Activated CD8-positive, alpha-beta memory T cell treated with anti-CD3 and anti-CD28 coated beads, Interleukin-2, amount 50 U/mL, for 24 hours (primary cell): ENCODE measurements at regions not wholly inside any gene's neighbourhood (a gene's known extent, or its start where the extent isn't known, plus 50 kb on each side); places are given as distances from the start of the nearest gene placed in this dataset.
"Not testable (repeated sequence)": the region's sequence is repeated elsewhere in the genome, so short reads cannot be mapped to it uniquely, and the experiment has no call there.

Experiments
- DNase-seq: peaks from one replicate; pipeline ENCODE4 v3.0.0-alpha.2; 2020; ENCODE audit errors: extremely low read depth

DNA sequence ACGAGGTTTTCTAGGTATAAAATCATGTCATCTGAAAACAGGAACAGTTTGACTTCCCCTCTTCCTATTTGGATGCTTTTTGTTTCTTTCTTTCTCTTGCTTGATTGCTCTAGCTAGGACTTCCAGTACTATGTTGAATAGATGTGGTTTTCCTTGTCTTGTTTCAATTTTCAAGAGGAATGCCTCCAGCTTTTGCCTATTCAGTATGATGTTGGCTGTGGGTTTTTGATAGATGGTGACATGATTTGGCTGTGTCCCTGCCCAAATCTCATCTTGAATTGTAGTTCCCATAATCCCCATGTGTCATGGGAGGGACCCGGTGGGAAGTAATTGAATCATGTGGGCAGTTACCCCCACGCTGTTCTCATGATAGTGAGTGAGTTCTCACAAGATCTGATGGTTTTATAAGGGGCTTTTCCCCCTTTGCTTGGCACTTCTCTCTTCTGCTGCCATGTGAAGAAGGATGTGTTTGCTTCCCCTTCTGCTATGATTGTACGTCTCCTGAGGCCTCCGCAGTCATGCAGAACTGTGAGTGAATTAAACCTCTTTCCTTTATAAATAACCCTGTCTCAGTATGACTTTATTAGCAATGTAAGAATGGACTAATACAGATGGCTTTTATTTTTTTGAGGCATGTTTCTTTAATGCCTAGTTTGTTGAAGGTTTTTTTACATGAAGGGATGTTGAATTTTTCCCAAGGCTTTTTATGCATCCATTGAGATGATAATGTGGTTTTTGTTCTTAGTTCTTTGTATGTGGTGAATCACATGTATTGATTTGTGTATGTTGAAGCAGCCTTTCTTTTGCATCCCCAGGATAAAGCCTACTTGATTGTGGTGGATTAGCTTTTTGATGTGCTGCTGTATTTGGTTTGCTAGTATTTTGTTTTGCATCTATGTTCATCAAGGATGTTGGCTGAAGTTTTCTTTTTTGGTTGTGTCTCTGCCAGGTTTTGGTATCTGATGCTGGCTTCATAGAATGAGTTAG lies 239.1 kb downstream of the THBS2 start:
- no peak for DNase-seq

DNA sequence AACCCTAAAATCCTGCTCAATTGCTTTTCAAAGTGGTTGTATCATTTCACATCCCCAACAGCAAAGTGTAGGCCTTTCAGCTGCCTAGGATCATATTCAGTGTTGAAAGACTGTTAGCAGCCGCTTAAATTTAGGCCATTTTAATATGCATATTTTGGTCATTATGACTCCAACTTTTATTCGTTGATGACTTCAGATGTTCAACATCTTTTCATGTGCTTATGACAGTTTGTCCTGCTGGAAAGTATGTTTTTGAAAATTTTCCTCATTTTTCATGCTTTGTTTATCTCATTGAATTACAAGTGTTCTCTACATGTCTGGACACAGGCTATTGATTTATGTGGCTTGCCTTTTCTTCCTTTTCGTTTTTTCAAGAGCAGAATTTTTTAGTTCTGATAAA lies 244.0 kb downstream of the THBS2 start:
- no peak for DNase-seq

DNA sequence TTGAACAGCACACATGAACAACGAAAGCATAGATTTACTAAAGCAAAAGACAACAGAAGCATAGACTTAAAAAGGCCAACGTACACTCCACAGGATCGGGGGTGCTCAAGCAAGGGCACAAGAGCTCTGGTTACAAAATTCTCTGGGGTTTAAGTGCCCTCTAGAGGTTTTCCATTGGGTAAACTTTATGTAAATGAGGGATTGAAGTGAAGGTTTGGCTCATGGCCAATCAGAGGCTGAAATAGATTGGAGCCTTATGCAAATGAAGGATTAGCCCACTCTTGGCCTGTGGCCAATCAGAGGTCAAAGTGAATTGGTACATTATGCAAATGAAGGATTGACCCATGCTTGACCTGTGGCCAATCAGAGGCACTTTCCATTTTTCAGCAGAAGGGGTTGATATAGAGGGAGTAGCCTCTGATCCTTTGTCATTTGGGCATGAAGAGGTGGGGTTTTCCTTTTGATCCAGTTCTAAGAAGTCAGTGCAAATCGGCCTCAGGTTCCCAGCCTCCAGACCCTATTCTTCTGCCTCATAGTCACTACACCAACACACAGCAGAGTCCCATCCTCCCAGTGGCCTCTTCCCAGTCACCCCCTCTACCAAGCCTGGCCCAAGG lies 244.9 kb downstream of the THBS2 start:
- no peak for DNase-seq

DNA sequence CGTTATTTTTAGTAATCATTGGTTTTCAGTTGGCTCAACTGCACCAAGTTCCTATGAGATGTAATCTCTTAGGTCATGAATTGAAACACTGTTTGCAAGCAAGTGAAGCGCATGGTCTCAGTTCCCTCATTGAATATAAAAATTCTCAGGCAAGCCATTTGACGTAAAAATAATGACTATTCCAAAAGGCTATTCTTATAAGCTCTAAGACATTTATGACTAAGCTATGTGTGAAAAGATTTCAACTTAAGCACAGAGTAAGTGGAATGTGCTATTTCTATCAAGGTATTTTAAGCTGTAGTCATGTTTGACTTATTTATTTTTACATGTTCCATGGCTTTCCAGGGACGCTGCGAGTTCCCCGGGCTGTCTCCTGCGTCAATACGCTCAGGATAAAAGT lies 248.5 kb downstream of the THBS2 start:
- DNase-seq: no peak

DNA sequence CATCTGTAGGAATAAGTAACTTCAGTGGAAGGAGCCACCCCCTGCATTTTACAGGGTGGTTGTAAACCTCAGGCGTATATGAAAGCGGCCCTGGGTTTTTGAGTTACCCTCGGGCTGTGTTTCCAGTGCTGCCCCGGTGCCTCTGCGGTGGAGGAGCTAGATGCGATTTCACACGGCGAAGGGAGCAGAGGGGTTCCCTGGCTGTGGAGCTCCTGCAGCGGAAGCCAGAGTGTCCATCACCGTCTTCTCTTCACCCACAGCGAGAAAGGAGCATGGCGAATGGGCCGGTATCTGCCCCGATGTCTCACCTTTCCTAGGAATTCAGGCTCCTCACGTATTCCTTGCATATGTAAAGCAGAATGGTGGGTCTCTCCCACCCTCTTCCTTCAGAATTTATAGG lies 253.6 kb downstream of the THBS2 start:
- no peak for DNase-seq

DNA sequence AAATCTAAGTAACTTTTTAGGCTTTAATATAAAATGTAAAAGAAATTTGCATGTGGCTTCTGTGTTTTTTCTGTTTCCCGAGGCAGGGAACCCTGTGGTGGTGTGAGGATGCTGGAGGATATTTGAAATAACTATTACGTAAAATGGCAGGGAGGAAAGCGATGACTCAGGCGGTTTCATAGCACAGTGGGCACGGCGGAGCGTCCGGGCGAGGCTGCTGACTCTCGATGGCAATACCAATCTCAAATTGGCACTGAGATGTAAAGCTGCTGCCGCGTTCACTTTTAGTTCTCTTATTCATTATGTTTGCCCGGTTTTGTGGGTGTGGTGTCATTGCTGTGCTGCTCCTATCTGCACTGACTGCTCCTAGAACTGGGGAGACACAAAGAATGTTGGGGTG lies 254.3 kb downstream of the THBS2 start:
- DNase-seq: no peak

- no peak for DNase-seq
Observed at GRCh38 chr6:168996356-168996625, 257.4 kb downstream of the THBS2 start.

DNA sequence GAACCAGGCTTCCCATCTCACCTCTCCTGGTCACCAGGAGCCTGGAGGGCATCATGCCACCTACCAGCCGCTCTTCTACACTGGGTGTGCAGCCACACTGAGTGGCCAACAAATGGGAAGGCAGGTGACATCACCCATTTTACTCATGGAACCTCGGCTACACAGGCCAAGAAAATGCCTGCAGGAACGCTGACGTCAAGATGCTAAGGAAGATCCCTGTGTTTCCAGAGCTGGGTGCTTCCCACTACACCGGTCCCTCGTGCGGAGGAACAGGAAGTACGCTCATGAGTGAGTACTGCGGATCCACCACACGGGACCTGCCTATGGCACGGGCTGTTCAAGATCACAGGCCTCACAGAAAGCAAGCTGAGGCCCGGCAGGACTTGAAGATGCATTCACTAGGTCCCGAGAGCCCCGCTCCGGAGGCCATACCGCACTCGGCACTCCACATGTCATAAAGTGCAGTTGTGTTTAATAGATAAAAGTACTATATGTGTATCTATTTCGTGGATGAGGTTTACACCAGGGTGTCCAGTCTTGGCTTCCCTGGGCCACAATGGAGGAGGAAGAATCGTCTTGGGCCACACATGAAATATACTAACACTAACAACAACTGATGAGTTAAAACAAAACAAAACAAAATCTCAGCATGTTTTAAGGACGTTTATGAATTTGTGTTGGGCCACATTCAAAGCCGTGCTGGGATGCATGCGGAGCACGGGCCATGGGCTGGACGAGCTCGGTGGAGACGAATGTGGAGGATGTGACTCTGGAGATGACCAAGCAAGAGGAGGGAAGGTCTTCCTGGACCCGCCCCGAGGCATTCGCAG lies 257.9 kb downstream of the THBS2 start:
- no peak for DNase-seq

- DNase-seq: no peak
Observed at GRCh38 chr6:168994956-168995355, 258.7 kb downstream of the THBS2 start.

DNA sequence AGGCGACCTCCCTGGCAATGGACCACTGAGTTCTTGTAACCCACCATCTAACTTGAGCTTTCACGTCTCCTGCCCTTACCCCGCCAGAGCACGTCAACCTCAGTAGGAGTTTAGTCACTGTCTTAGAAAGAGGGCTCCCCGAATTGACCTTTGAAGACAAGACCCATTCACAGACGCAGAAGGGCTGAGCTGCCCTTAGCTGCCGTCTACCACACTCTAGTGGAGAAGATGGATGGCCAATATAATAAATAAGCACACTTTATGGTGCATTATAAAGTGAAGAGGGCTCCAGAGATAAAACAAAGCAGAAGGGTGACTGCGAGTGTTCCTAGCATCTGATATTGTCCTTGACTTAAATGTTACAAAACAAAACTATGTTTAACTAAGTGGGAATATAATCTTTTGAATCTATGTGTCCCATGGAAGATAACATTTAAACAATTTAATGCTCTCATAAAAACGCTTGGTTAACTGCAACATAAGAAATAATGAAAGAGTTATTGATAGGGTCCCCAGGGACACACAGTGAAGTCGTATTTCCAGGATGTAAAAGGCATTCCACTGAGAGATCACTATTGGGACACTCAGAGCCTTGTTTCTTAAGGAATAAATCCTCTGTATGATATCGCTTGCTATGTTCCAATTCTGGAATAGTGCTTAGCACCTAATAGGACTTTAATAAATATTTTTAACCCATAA lies 261.1 kb downstream of the THBS2 start:
- no peak for DNase-seq

DNA sequence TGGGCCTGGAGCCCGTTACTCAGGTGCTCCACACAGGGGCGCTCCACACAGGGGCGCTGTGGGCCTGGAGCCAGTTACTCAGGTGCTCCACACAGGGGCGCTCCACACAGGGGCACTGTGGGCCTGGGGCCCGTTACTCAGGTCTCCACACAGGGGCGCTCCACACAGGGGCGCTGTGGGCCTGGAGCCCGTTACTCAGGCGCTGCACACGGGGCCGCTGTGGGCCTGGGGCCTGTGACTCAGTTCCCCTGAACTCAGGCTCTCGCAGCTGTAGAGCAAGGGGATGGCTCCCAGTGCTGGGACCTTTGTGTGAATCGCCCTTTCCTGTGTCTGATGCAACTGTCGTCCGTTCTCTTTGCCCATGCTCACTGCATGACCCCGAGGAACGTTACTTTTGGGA lies 262.0 kb downstream of the THBS2 start:
- not testable (repeated sequence) for DNase-seq

DNA sequence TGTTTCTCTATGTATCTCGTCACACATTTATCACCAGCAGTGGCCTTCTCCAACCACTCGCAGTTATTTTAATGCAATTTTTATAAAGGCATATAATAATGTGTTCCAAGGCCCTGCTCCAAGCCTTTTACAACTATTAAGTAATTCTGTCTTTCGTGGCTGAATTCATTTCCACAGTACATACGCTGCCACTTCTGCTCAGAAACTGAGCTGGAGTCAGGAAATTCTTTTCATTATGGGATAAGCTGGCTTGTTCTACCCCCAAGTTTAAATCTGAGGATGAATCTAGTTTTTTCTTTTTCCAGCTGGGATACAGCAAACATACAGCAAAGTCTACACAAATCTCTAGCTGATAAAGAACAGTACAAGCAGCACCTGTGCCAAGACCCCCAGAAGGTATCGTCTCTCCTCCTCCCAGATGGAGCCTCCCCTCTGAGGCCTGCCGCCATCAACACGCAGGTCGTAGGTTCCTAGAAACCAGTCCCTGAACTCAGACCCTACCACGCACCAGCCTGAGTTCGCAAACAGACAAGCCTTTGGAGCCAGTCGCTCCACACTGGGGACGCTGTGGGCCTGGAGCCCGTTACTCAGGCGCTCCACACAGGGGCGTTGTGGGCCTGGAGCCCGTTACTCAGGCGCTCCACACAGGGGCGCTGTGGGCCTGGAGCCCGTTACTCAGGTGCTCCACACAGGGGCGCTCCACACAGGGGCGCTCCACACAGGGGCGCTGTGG lies 263.5 kb downstream of the THBS2 start:
- DNase-seq: no peak

DNA sequence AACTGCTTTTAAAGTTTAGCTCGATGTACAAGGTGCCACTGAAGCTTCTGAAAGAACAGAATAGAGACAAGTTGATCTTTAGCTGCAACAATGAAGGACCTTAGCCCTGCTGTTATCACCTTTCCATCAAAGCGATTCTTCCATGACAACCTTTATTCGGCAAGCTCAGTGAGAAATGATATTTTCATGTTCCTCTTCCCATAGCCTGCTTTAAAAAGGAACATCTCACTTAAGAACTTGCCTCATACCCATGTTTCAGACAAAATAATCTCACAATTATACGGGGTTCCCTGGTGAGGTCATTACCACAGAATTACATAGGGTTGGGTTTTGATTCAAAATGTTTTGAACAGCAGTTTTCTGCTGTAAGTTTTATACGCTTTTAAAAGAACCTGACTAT lies 264.2 kb downstream of the THBS2 start:
- DNase-seq: no peak

GRCh38 chr6:168988801-168989200 lies 264.8 kb downstream of the THBS2 start:
- DNase-seq: no peak

DNA sequence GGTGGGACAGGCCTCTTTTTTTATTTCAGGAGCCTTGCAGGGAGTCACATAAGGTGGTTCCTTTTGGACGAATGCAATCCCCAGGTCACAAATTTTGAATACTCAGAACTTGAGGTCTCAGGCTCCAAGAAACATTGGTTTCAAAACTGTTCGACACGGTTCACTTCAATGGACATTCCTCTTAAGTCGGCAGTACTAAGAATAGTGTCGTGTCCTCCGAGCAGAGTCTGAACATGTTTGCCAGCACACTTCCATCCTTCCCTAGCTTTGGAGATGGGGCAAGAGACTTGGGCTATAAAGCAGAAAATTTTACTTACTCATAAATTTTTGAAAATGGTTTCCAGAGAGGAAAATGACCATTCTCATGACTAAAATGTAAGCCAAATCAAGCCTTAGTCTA lies 265.4 kb downstream of the THBS2 start:
- no peak for DNase-seq

GRCh38 chr6:168985705-168986104 lies 267.9 kb downstream of the THBS2 start:
- DNase-seq: no peak

GRCh38 chr6:168983925-168984324 lies 269.7 kb downstream of the THBS2 start:
- DNase-seq: no peak

DNA sequence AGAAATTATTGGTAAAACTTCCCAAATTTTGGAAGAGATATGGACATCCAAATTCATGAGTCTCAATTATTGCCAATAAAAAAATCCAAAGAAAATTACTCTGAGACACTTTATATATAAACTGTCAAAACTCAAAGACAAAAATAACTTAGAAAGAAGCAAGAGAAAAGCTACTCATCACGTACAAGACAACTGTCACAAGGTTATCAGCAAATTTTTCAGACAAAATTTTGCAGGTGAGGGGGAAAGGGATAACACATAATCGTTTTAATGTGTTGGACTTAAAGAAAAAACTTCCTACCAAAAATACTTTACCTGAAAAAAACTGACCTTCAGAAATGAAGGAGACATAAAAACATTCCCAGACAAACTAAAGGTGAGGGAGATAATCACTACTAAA lies 272.5 kb downstream of the THBS2 start:
- DNase-seq: no peak

DNA sequence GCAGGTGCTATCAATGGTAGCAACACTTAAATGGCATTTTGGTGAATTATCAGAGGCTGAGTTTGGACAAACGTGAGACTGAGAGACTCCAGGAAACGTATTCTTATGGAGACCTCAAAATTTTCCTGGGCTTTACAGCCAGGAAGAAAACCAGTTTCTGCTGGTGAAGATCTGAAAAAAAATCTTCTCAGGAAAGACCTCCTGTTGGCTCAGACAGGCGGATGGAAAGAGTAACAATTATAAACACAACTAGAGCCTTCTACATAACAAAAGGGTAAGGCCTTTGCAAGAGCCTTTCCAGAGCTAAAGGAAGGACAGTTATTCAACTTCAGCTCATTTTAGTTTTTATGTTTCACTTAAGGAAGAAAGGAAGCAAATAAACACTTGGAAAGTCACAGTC lies 274.4 kb downstream of the THBS2 start:
- no peak for DNase-seq

- no peak for DNase-seq
Observed at GRCh38 chr6:168972128-168972527, 281.5 kb downstream of the THBS2 start.

DNA sequence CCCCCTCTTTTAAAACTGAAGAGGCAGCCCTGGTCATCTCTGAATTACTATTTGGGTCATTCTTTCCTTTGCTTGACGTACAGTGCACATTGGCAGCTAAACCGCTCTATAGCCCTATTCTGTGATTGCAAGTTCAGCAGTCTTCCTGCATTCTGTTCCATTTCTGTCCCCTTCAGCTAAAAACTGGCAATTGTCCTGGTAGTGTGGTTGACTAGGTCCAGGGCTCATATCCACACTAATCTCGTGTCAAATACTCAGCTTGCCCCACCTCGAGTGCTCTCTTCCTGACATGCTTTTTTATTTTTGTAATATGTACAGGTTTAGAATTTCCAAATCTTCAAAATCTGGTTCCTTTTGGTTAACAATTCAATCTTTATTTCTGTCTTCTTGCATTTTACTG lies 282.1 kb downstream of the THBS2 start:
- DNase-seq: no peak
